Transverse colon (tissue), 4 donors: ENCODE measurements at regions not wholly inside any gene's neighbourhood (a gene's known extent, or its start where the extent isn't known, plus 50 kb on each side); places are given as distances from the start of the nearest gene placed in this dataset.

Experiments
- DNase-seq: peaks from one replicate; pipeline ENCODE4 v3.0.0-alpha.2; 2019
- H3K27ac ChIP-seq, 4 donors: fragments of 200-600 bp; sonication (generic); 2 replicates each; pipeline ENCODE4 v1.5.1; 2016 to 2018; ENCODE audit warnings: inconsistent platforms in 4 of 4
- H3K27me3 ChIP-seq: fragments of 200-600 bp; sonication (generic); 2 replicates; pipeline ENCODE4 v1.5.1; 2017; ENCODE audit warnings: inconsistent platforms
- H3K36me3 ChIP-seq, 4 donors: fragments of 200-600 bp; sonication (generic); 2 replicates each; pipeline ENCODE4 v1.5.1; 2017 to 2019; ENCODE audit warnings: inconsistent platforms in 4 of 4
- H3K4me1 ChIP-seq, 4 donors: fragments of 200-600 bp; sonication (generic); 2 replicates each; pipeline ENCODE4 v1.5.1; 2017 to 2020; ENCODE audit warnings: inconsistent platforms in 4 of 4
- H3K4me3 ChIP-seq, 4 donors: fragments of 200-600 bp; sonication (generic); 1 replicate in 1 of 4; 2 replicates in 3 of 4; pipeline versions ENCODE4 v1.5.1 to v1.6.1; 2017 to 2019; ENCODE audit warnings: inconsistent platforms in 4 of 4
- H3K9me3 ChIP-seq, 2 donors: fragments of 200-600 bp; sonication (generic); 2 replicates each; pipeline ENCODE4 v1.5.1; 2017 to 2019; ENCODE audit warnings: inconsistent platforms in 2 of 2
- CTCF ChIP-seq, 5 experiments: fragments of 200-600 bp in 3 of 5; fragments of 450-650 bp in 2 of 5; sonication (generic) in 3 of 5; IDR thresholded peaks; 1 replicate in 2 of 5; 2 replicates in 3 of 5; pipeline ENCODE4 v1.5.1; 2016 to 2017; ENCODE audit warnings: antibody characterized with exemption in 5 of 5, inconsistent platforms in 3 of 5, mild to moderate bottlenecking in 2 of 5, moderate library complexity in 1 of 5
- EP300 ChIP-seq: sonication (generic); formaldehyde crosslinking; IDR thresholded peaks from one replicate; pipeline ENCODE4 v1.6.1; 2017; ENCODE audit warnings: antibody characterized with exemption, low read depth
- POLR2A ChIP-seq: fragments of 450-650 bp; IDR thresholded peaks from one replicate; pipeline ENCODE4 v1.6.1; 2016; ENCODE audit warnings: antibody characterized with exemption, mild to moderate bottlenecking, moderate library complexity
- POLR2AphosphoS5 ChIP-seq, 3 donors: sonication (generic); formaldehyde crosslinking; IDR thresholded peaks; one replicate each; pipeline ENCODE4 v1.6.1; 2016; ENCODE audit warnings: antibody characterized with exemption in 3 of 3
- WGBS, 2 donors: methylation state at CpG; one replicate each; pipeline ENCODE4 v1.1.5; 2018; ENCODE audit warnings: low coverage in 1 of 2; 5-methylcytosine and 5-hydroxymethylcytosine counted together
- in situ Hi-C, 4 donors: fragments of 200-750 bp; cut with MboI; loops; one replicate each; pipeline versions ENCODE4 v1.15.0 to v1.15.1; 2017; ENCODE audit warnings: low sequenced_read_pairs in 3 of 4, low pct_ligation_motif_present in 1 of 4, low pct_unique_long_range_greater_than_20kb in 1 of 4
- intact Hi-C: fragments of 100-400 bp; cut with DNase I; formaldehyde crosslinking; loops from one replicate; pipeline ENCODE4 v1.15.1; 2023; ENCODE audit warnings: low total_unique reads

- H3K36me3 ChIP-seq: no peaks in the 10 kb centered on the region
- TF ChIP-seq CTCF (IDR thresholded peaks at IDR 0.05) (no peak), POLR2A (no peak), POLR2AphosphoS5 (IDR thresholded peaks at IDR 0.05) (no peak), EP300 (no peak)
- in situ Hi-C loops: no loop called here
- H3K27ac ChIP-seq: no peak overlapping the region
- no peaks in the 10 kb centered on the region for H3K9me3 ChIP-seq
- no peak for DNase-seq
- no peaks in the 10 kb centered on the region for H3K27me3 ChIP-seq
- H3K4me1 ChIP-seq: no peaks in the 10 kb centered on the region
- intact Hi-C loops: no loop called here
- WGBS, 2 donors: 79 to 87% methylated on average over 5 of the region's 5 CpGs
- no peak overlapping the region for H3K4me3 ChIP-seq
Observed at GRCh38 chr20:40111282-40111681, 577.8 kb downstream of the MAFB start.

- H3K9me3 ChIP-seq: no peaks in the 10 kb centered on the region
- intact Hi-C loops (no loop called here), in situ Hi-C loops (no loop called here)
- H3K36me3 ChIP-seq: no peaks in the 10 kb centered on the region
- H3K27me3 ChIP-seq: no peaks in the 10 kb centered on the region
- H3K27ac ChIP-seq: no peak overlapping the region
- no peak overlapping the region for H3K4me3 ChIP-seq
- H3K4me1 ChIP-seq: no peaks in the 10 kb centered on the region
- TF ChIP-seq EP300 (no peak), CTCF (IDR thresholded peaks at IDR 0.05) (no peak), POLR2A (no peak), POLR2AphosphoS5 (IDR thresholded peaks at IDR 0.05) (no peak)
- no peak for DNase-seq
- 70 to 80% methylated on average over 3 to 4 of the region's 4 CpGs for WGBS, 2 donors
Observed at GRCh38 chr20:40110311-40110831, 578.7 kb downstream of the MAFB start.

GRCh38 chr20:40109136-40109535 is 579.9 kb downstream of the MAFB start:
- intact Hi-C loops (no loop called here), in situ Hi-C loops (no loop called here)
- no peaks in the 10 kb centered on the region for H3K9me3 ChIP-seq
- no peak for DNase-seq
- no peaks in the 10 kb centered on the region for H3K27me3 ChIP-seq
- H3K36me3 ChIP-seq: no peaks in the 10 kb centered on the region
- H3K4me1 ChIP-seq: no peaks in the 10 kb centered on the region
- TF ChIP-seq POLR2AphosphoS5 (IDR thresholded peaks at IDR 0.05) (no peak), CTCF (IDR thresholded peaks at IDR 0.05) (no peak), EP300 (no peak), POLR2A (no peak)
- H3K4me3 ChIP-seq: no peak overlapping the region
- 50 to 51% methylated on average over 1 to 5 of the region's 5 CpGs for whole genome bisulfite sequencing, 2 donors
- H3K27ac ChIP-seq: no peak overlapping the region

GRCh38 chr20:40108321-40108720 is 580.7 kb downstream of the MAFB start:
- no peaks in the 10 kb centered on the region for H3K36me3 ChIP-seq
- H3K27ac ChIP-seq: no peak overlapping the region
- TF ChIP-seq EP300: no peak
- in situ Hi-C loops (no loop called here), intact Hi-C loops (no loop called here)
- no peaks in the 10 kb centered on the region for H3K9me3 ChIP-seq
- no peaks in the 10 kb centered on the region for H3K27me3 ChIP-seq
- WGBS, 2 donors: 76 to 94% methylated on average over 6 to 7 of the region's 7 CpGs
- DNase-seq: no peak
- H3K4me1 ChIP-seq: no peaks in the 10 kb centered on the region
- no peak overlapping the region for H3K4me3 ChIP-seq

GRCh38 chr20:40104959-40105358 is 584.1 kb downstream of the MAFB start:
- TF ChIP-seq CTCF (IDR thresholded peaks at IDR 0.05) (no peak), POLR2A (no peak), POLR2AphosphoS5 (IDR thresholded peaks at IDR 0.05) (no peak), EP300 (no peak)
- Histone ChIP-seq H3K36me3 (no peaks in the 10 kb centered on the region), H3K4me1 (no peaks in the 10 kb centered on the region), H3K4me3 (no peak overlapping the region), H3K27me3 (no peaks in the 10 kb centered on the region), H3K9me3 (no peaks in the 10 kb centered on the region), H3K27ac (no peak overlapping the region)
- intact Hi-C loops (no loop called here), in situ Hi-C loops (no loop called here)
- DNase-seq: no peak
- 74 to 76% methylated on average over 5 of the region's 5 CpGs for WGBS, 2 donors
